GM21786 (cell line): ENCODE measurements at regions not wholly inside any gene's neighbourhood (a gene's known extent, or its start where the extent isn't known, plus 50 kb on each side); places are given as distances from the start of the nearest gene placed in this dataset.
"Not testable (repeated sequence)": the region's sequence is repeated elsewhere in the genome, so short reads cannot be mapped to it uniquely, and the experiment has no call there.

ENCODE experiments used
- ATAC-seq: cut with Tn5 transposase; IDR thresholded peaks from one replicate; pipeline ENCODE4 v1.9.1; 2021; ENCODE audit not compliant: unreplicated experiment

DNA sequence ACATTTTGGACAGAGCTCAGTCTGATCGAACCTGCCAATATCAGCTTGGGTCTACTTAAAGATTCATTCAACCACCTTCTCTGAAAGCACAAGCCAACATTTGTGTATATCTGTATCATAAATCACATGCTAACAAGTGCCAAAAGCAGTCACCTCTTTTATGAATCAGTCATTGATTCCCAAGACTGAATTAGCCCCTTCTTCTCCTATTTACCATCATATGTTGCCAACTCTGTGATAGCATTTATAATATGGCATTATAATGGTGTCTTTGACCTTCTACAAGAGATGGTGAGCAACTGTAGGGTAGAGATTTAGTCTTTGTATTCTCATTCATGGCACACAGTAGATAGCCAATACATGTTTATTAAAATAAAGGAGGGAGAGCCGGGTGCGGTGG lies 61.4 kb downstream of the DDX53 start:
- no peak for ATAC-seq

DNA sequence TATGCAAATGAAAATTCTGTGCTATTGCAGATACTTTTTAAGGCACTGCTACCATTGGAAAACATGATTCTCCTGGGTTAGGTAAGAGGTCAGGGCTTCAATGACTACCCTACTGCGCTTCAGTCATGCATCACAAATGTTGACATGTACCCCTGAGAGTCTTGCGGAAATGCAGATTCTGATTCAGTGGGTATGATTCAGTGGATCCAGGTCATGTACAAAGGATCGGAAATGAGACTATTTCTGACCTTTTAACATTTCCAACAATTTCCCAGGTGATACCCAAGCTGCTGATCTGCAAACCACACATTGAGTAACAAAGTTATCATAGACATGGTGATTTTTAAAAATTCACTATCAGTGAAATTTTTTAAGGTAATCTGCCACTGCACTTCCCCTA lies 62.6 kb downstream of the DDX53 start:
- no peak for ATAC-seq

GRCh38 chrX:23066588-23067281 lies 67.0 kb downstream of the DDX53 start:
- ATAC-seq: peak; percentile 80

- ATAC-seq: not testable (repeated sequence)
Measured at GRCh38 chrX:23075461-23075860, 75.7 kb downstream of the DDX53 start.

DNA sequence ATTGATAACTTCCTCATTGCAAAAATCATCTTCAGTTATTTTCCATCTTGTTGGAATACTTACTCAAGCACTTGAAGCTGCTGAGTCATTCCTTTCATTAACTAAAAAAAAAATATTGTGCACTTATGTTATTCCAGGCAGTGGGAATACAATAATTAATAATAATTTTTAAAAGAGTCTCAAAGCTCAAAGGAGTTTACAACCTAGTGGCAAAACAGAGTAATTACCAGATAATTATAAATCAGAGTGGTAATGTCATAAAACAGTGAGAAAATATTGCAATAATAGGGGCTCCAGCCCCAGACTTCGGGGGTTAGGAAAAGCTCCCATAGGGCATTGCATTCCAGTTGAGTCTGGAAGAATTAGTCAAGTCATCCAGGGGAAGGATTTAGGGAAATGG lies 79.6 kb downstream of the DDX53 start:
- no peak for ATAC-seq

DNA sequence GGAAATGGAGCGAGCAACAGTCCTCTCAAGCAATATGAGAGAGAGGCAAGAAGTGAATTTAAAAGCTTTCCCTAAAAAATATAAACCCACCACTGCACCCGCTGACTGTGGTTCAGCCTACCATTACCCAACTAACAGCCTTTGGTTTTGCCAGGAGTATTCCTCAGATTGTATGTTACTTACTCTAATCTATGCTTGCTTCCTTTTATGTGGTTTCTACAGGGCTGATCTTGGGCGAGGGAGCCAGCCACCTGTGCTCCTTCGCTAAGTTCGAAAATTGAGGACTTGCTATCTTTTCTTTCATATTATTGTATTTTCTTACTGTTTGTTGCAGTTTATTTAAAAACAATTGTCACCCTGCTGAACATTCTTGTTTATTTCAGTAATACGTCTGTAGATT lies 101.1 kb downstream of the DDX53 start:
- no peak for ATAC-seq

GRCh38 chrX:23103546-23103945 lies 103.8 kb downstream of the DDX53 start:
- no peak for ATAC-seq

GRCh38 chrX:23114241-23114640 lies 114.5 kb downstream of the DDX53 start:
- ATAC-seq: no peak

DNA sequence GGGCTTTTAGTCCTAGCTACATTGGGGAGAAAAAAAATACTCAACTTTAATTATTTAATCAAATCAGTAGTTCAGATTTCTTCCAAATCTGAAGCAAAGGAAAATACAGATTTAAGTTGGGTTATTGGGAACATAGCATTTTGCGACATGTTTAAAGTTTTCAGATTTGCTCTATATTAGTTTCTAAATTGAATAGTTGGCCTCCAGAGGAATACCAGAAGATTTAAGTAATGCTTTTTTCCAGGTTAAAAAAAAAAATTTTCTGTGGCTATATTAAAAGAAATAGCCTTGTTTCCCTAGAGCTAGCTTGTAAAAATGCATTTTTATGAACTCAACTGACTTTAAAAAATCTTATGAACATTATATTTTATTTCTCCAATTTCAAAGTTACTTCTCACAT lies 115.9 kb downstream of the DDX53 start:
- ATAC-seq: no peak

DNA sequence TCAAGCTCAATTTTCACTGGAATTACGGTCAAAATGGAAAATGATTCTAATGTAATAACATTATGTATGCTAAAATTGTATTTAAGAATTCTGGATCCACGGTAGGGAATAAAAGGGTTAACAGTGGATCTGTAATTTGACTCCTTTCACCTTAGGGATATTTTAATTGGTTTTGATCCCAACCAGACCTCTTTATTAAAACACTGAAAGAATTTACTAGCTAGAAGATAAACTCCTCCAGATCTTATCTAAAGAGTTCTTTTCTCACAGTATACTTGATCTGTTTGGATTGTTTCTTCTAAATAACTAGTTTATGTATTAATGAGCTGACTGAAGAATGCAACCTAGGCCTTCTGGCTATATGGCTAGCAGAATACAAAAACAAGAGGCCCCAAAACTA lies 118.4 kb downstream of the DDX53 start:
- ATAC-seq: no peak

GRCh38 chrX:23118890-23119527 lies 119.2 kb downstream of the DDX53 start:
- no peak for ATAC-seq

GRCh38 chrX:23127586-23127985 lies 127.8 kb downstream of the DDX53 start:
- no peak for ATAC-seq

GRCh38 chrX:23133551-23133950 lies 133.8 kb downstream of the DDX53 start:
- no peak for ATAC-seq

- ATAC-seq: no peak
Measured at GRCh38 chrX:23134136-23134535, 134.4 kb downstream of the DDX53 start.

GRCh38 chrX:23136816-23137215 lies 137.1 kb downstream of the DDX53 start:
- ATAC-seq: no peak

GRCh38 chrX:23168291-23168690 lies 166.4 kb upstream of the PTCHD1 start:
- no peak for ATAC-seq

DNA sequence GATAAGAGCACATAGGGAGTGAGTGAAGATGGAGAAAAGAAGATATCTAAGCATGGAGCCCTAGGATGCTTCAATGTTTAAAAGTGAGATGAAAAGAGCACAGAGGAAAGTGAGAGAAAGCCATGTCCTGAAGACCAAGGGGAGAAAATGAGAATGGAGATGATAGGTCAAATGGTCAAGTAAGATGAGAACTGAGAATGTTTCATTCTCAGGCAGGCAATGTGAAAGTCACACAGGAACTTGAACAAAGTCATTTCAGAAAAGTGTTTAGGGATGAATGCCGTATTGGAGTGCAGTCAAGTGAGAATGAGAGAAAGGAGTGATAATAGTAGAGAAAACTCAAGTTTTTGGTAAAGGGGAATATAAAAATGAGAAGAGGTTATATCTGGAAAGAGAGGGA lies 148.7 kb upstream of the PTCHD1 start:
- ATAC-seq: peak; percentile 77

GRCh38 chrX:23187819-23188218 lies 146.8 kb upstream of the PTCHD1 start:
- no peak for ATAC-seq

- no peak for ATAC-seq
Measured at GRCh38 chrX:23194885-23195554, 139.6 kb upstream of the PTCHD1 start.

DNA sequence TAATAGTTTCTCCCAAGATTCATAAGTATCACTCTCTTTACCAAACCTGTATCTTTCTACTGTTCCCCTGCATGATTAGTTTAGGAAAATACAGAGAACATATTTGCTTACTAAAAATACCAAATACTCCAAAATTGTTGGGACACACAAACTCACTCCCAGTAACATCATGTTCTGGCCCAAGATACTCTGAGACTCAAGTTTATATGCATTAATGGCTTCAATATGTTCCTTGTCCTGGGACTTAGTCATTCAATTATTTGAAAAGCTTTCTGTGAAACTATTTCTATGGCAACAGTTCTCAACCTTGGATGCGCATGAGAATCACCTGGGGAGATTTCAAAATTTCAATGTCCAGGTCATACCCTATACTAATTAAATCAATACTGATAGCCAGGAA lies 138.9 kb upstream of the PTCHD1 start:
- ATAC-seq: no peak

GRCh38 chrX:23201706-23202105 lies 132.9 kb upstream of the PTCHD1 start:
- no peak for ATAC-seq

DNA sequence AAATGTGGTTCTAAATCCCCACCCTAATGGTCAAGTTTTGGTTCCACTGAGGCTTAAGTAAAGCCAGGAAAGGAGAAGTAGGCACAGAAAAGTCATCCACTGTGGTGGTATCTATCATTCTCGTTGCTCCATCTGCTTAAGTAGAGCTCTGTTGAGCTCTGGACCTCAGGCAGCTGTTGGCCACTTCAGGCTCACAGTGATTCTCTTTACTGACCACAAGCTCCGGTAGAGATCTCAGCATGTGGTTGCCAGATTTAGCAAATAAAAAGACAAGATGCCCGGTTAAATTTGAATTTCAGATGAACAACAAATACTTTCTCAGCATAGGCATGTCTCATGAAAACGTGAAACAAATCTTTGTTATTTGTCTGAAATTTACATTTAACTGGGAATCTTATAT lies 132.3 kb upstream of the PTCHD1 start:
- ATAC-seq: no peak
